H1 (cell line): ENCODE measurements at regions not wholly inside any gene's neighbourhood (a gene's known extent, or its start where the extent isn't known, plus 50 kb on each side); places are given as distances from the start of the nearest gene placed in this dataset.

Source experiments
- BCL11A ChIP-seq, 2 experiments: IDR thresholded peaks; one replicate each; pipeline ENCODE4 v1.6.1; 2011; ENCODE audit warnings: low read depth in 2 of 2, low read length in 2 of 2, mild to moderate bottlenecking in 2 of 2
- CHD7 ChIP-seq: fragments of 300-600 bp; sonication (generic); IDR thresholded peaks from 2 replicates; pipeline ENCODE4 v1.7.1; 2012; ENCODE audit warnings: low read length, moderate library complexity, mild to moderate bottlenecking, inconsistent platforms; ENCODE audit not compliant: insufficient replicate concordance
- EP300 ChIP-seq, 2 experiments: IDR thresholded peaks; 1 replicate in 1 of 2; 2 replicates in 1 of 2; pipeline ENCODE4 v1.6.1; 2011 to 2012; ENCODE audit warnings: low read depth in 2 of 2, low read length in 2 of 2, mild to moderate bottlenecking in 2 of 2, borderline replicate concordance in 1 of 2, inconsistent platforms in 1 of 2, moderate library complexity in 1 of 2
- FOSL1 ChIP-seq: IDR thresholded peaks from 2 replicates; pipeline ENCODE4 v1.6.1; 2011; ENCODE audit warnings: mild to moderate bottlenecking, low read depth, low read length, moderate library complexity; ENCODE audit not compliant: insufficient read depth
- JUN ChIP-seq: IDR thresholded peaks from 2 replicates; pipeline ENCODE4 v1.6.1; 2011; ENCODE audit warnings: low read depth, mild to moderate bottlenecking, improper control_type of control experiment, low read length
- JUND ChIP-seq: IDR thresholded peaks from 2 replicates; pipeline ENCODE4 v1.6.1; 2011; ENCODE audit warnings: mild to moderate bottlenecking, improper control_type of control experiment, low read length
- POLR2A ChIP-seq, 2 experiments: IDR thresholded peaks; 1 replicate in 1 of 2; 2 replicates in 1 of 2; pipeline ENCODE4 v1.6.1; 2011; ENCODE audit warnings: low read depth in 2 of 2, low read length in 2 of 2, mild to moderate bottlenecking in 2 of 2; ENCODE audit errors: control extremely low read depth in 1 of 2
- RAD21 ChIP-seq, 2 experiments: IDR thresholded peaks in 1 of 2; conservative IDR thresholded peaks in 1 of 2; 2 replicates each; pipeline ENCODE4 v1.6.1; 2011; ENCODE audit warnings: low read depth in 2 of 2, low read length in 2 of 2, improper control_type of control experiment in 1 of 2, inconsistent platforms in 1 of 2, mild to moderate bottlenecking in 1 of 2, moderate library complexity in 1 of 2
- RFX5 ChIP-seq: IDR thresholded peaks from 2 replicates; pipeline ENCODE4 v1.6.1; 2011; ENCODE audit warnings: low read depth, low read length, improper control_type of control experiment, borderline replicate concordance
- SP1 ChIP-seq: IDR thresholded peaks from 2 replicates; pipeline ENCODE4 v1.6.1; 2011; ENCODE audit warnings: low read depth, low read length
- TEAD4 ChIP-seq: IDR thresholded peaks from 2 replicates; pipeline ENCODE4 v1.6.1; 2012; ENCODE audit warnings: low read depth, low read length, inconsistent platforms, mixed read lengths
- YY1 ChIP-seq: IDR thresholded peaks from 2 replicates; pipeline ENCODE4 v1.6.1; 2011; ENCODE audit warnings: low read depth, mild to moderate bottlenecking, low read length

- peak; percentile 85 for TF ChIP-seq CHD7
- TF ChIP-seq BCL11A (IDR thresholded peaks at IDR 0.05; ENCODE audit: low read depth in 2 of 2, low read length in 2 of 2) = peak in 1 of 2 experiments; percentile 9
- TF ChIP-seq RFX5 = no peak
- TF ChIP-seq EP300 (IDR thresholded peaks at IDR 0.05; ENCODE audit: borderline replicate concordance in 1 of 2, low read depth in 2 of 2, low read length in 2 of 2) = 0 out of 3 replicates have a peak, but pooled peaks of 1 of the 2 experiments have one; percentile 39
- no peak for TF ChIP-seq JUN
- TF ChIP-seq SP1 = 0 out of 2 replicates have a peak, but pooled peaks have one; percentile 17
- peak; percentile 74; the same call in 1 of the 2 replicates for TF ChIP-seq TEAD4
- 0 out of 3 replicates have a peak, but pooled peaks of 1 of the 2 experiments have one; percentile 1 for TF ChIP-seq POLR2A (IDR thresholded peaks at IDR 0.05; ENCODE audit: control extremely low read depth in 1 of 2, low read depth in 2 of 2, low read length in 2 of 2)
- TF ChIP-seq JUND = no peak
- peak; percentile 48 for TF ChIP-seq YY1
- no peak for TF ChIP-seq FOSL1
- peak in 1 of 2 experiments; percentile 17; a peak in 1 of 4 replicates for TF ChIP-seq RAD21 (IDR thresholded peaks at IDR 0.05 in 1 of 2, conservative IDR thresholded peaks at IDR 0.05 in 1 of 2; ENCODE audit: low read depth in 2 of 2, low read length in 2 of 2)
Measured at GRCh38 chr7:138208142-138208570, 131.9 kb downstream of the AKR1D1 start (continued).
